ENCODE measurements at regions not wholly inside any gene's neighbourhood (a gene's known extent, or its start where the extent isn't known, plus 50 kb on each side); places are given as distances from the start of the nearest gene placed in this dataset.

- CTCF ChIA-PET, result no interaction called here
- intact Hi-C loops (cut with micrococcal nuclease), result no loop called here
- POLR2A ChIA-PET, result no interaction called here
- no peaks in the 10 kb centered on the region for H3K9me3 ChIP-seq (ENCODE audit: control extremely low read depth in 1 of 3, control insufficient read depth in 2 of 3, insufficient read depth in 1 of 3, low read length in 2 of 3)
- Mint-ChIP-seq H3K4me1 (no peaks in the 10 kb centered on the region), H3K27me3 (no peaks in the 10 kb centered on the region), H3K9me3 (ENCODE audit: insufficient read depth) (peaks cover 3% of the 10 kb centered on the region), H3K4me3 (no peak overlapping the region), H3K27ac (no peak overlapping the region)
- H3K4me2 ChIP-seq (replicated peaks; ENCODE audit: low read depth, low read length, poor library complexity, severe bottlenecking), result no peak overlapping the region
- no peaks in the 10 kb centered on the region for H3K27me3 ChIP-seq (replicated peaks in 1 of 4; ENCODE audit: control extremely low read depth in 1 of 4, control insufficient read depth in 3 of 4, insufficient read depth in 4 of 4, low read length in 3 of 4)
- H3K79me2 ChIP-seq (ENCODE audit: control insufficient read depth, insufficient read depth, low read length), result no peaks in the 10 kb centered on the region
- no peak overlapping the region for H3K9ac ChIP-seq (ENCODE audit: low read length)
- H3K4me1 ChIP-seq (ENCODE audit: control insufficient read depth in 2 of 2, insufficient read depth in 2 of 2, low read length in 2 of 2), result no peaks in the 10 kb centered on the region
- no peaks in the 10 kb centered on the region for H3K36me3 ChIP-seq (replicated peaks in 1 of 2; ENCODE audit: control extremely low read depth in 1 of 2, control insufficient read depth in 1 of 2, extremely low read depth in 1 of 2, insufficient read depth in 2 of 2, low read length in 1 of 2)
- DNase-seq, result no peak
- H2AFZ ChIP-seq (ENCODE audit: insufficient read depth, low read depth, low read length, poor library complexity, severe bottlenecking), result no peak overlapping the region
- no peak overlapping the region for H3K4me3 ChIP-seq (ENCODE audit: control extremely low read depth in 1 of 5, extremely low read depth in 1 of 5, insufficient read depth in 1 of 5, low read depth in 2 of 5, low read length in 4 of 5)
- H3K27ac ChIP-seq (ENCODE audit: low read length in 2 of 2), result no peak overlapping the region
- H4K20me1 ChIP-seq (ENCODE audit: control insufficient read depth, insufficient read depth, low read length, poor library complexity, severe bottlenecking), result no peaks in the 10 kb centered on the region
- no CpG with 5 or more reads among the region's 1 CpG for WGBS (ENCODE audit: insufficient coverage)
- no peak for TF ChIP-seq CTCF (IDR thresholded peaks at IDR 0.05)
- no peak for TF ChIP-seq EZH2 (IDR thresholded peaks at IDR 0.05; ENCODE audit: borderline replicate concordance, insufficient read depth, low read depth, low read length, poor library complexity, severe bottlenecking)
- no peak for ATAC-seq (ENCODE audit: low read depth)
These were observed 606.5 kb upstream of the PFKP start for GRCh38 chr10:2460812-2461211.

- Histone ChIP-seq H3K27ac (ENCODE audit: low read length in 2 of 2) (no peak overlapping the region), H3K27me3 (replicated peaks in 1 of 4; ENCODE audit: control extremely low read depth in 1 of 4, control insufficient read depth in 3 of 4, insufficient read depth in 4 of 4, low read length in 3 of 4) (no peaks in the 10 kb centered on the region), H2AFZ (ENCODE audit: insufficient read depth, low read depth, low read length, poor library complexity, severe bottlenecking) (no peak overlapping the region), H3K36me3 (replicated peaks in 1 of 2; ENCODE audit: control extremely low read depth in 1 of 2, control insufficient read depth in 1 of 2, extremely low read depth in 1 of 2, insufficient read depth in 2 of 2, low read length in 1 of 2) (no peaks in the 10 kb centered on the region), H3K4me1 (ENCODE audit: control insufficient read depth in 2 of 2, insufficient read depth in 2 of 2, low read length in 2 of 2) (no peaks in the 10 kb centered on the region), H3K4me2 (replicated peaks; ENCODE audit: low read depth, low read length, poor library complexity, severe bottlenecking) (no peak overlapping the region), H3K79me2 (ENCODE audit: control insufficient read depth, insufficient read depth, low read length) (no peaks in the 10 kb centered on the region), H3K9ac (ENCODE audit: low read length) (no peak overlapping the region), H3K4me3 (ENCODE audit: control extremely low read depth in 1 of 5, extremely low read depth in 1 of 5, insufficient read depth in 1 of 5, low read depth in 2 of 5, low read length in 4 of 5) (no peak overlapping the region), H4K20me1 (ENCODE audit: control insufficient read depth, insufficient read depth, low read length, poor library complexity, severe bottlenecking) (no peaks in the 10 kb centered on the region), H3K9me3 (ENCODE audit: control extremely low read depth in 1 of 3, control insufficient read depth in 2 of 3, insufficient read depth in 1 of 3, low read length in 2 of 3) (no peaks in the 10 kb centered on the region)
- DNase-seq, result no peak
- Mint-ChIP-seq H3K9me3 (ENCODE audit: insufficient read depth) (no peaks in the 10 kb centered on the region), H3K27ac (no peak overlapping the region), H3K4me3 (no peak overlapping the region), H3K27me3 (no peaks in the 10 kb centered on the region), H3K4me1 (no peaks in the 10 kb centered on the region)
- TF ChIP-seq CTCF (IDR thresholded peaks at IDR 0.05), result no peak
- TF ChIP-seq EZH2 (IDR thresholded peaks at IDR 0.05; ENCODE audit: borderline replicate concordance, insufficient read depth, low read depth, low read length, poor library complexity, severe bottlenecking), result no peak
- WGBS (ENCODE audit: insufficient coverage), result no CpG with 5 or more reads among the region's 2 CpGs
- POLR2A ChIA-PET, result no interaction called here
- CTCF ChIA-PET, result no interaction called here
- ATAC-seq (ENCODE audit: low read depth), result no peak
- intact Hi-C loops (cut with micrococcal nuclease), result no loop called here
These were observed 607.6 kb upstream of the PFKP start for GRCh38 chr10:2459713-2460112.

All from B cell (primary cell).